Smooth muscle cell (in vitro differentiated cells): ENCODE measurements at regions not wholly inside any gene's neighbourhood (a gene's known extent, or its start where the extent isn't known, plus 50 kb on each side); places are given as distances from the start of the nearest gene placed in this dataset.

ENCODE experiments used
- DNase-seq: peaks from one replicate; lab custom pipeline; 2025; ENCODE audit not compliant: unreplicated experiment; lab: John Stamatoyannopoulos, UW
- H2AFZ ChIP-seq: fragments of 200-600 bp; sonication (generic); 2 replicates; pipeline ENCODE4 v1.6.0; 2016; ENCODE audit warnings: antibody characterized with exemption, low read depth, mild to moderate bottlenecking
- H3F3A ChIP-seq: fragments of 200-600 bp; sonication (generic); 2 replicates; pipeline ENCODE4 v1.6.0; 2017; ENCODE audit warnings: antibody characterized with exemption, low read depth
- H3K27ac ChIP-seq: fragments of 200-600 bp; sonication (generic); 2 replicates; pipeline ENCODE4 v1.5.1; 2016; ENCODE audit warnings: low read depth, mild to moderate bottlenecking
- H3K27me3 ChIP-seq: fragments of 200-600 bp; sonication (generic); 2 replicates; pipeline ENCODE4 v1.6.1; 2016; ENCODE audit warnings: low read depth, mild to moderate bottlenecking
- H3K36me3 ChIP-seq: fragments of 200-600 bp; sonication (generic); 2 replicates; pipeline ENCODE4 v1.5.1; 2016; ENCODE audit warnings: low read depth
- H3K4me1 ChIP-seq: fragments of 200-600 bp; sonication (generic); 2 replicates; pipeline ENCODE4 v1.5.1; 2016; ENCODE audit warnings: low read depth
- H3K4me2 ChIP-seq: fragments of 200-600 bp; sonication (generic); 2 replicates; pipeline ENCODE4 v1.6.0; 2016; ENCODE audit warnings: mild to moderate bottlenecking
- H3K4me3 ChIP-seq: fragments of 200-600 bp; sonication (generic); 2 replicates; pipeline ENCODE4 v1.5.1; 2016; ENCODE audit warnings: mild to moderate bottlenecking
- H3K79me2 ChIP-seq: fragments of 200-600 bp; sonication (generic); 2 replicates; pipeline ENCODE4 v1.6.0; 2016; ENCODE audit warnings: low read depth, mild to moderate bottlenecking
- H3K9ac ChIP-seq: fragments of 200-600 bp; sonication (generic); 2 replicates; pipeline ENCODE4 v1.6.0; 2016; ENCODE audit warnings: low read depth
- H3K9me3 ChIP-seq: fragments of 200-600 bp; sonication (generic); replicated peaks from 2 replicates; pipeline ENCODE4 v1.5.1; 2016; ENCODE audit warnings: low read depth
- H4K20me1 ChIP-seq: fragments of 200-600 bp; sonication (generic); 2 replicates; pipeline ENCODE4 v1.6.0; 2016; ENCODE audit warnings: low read depth
- WGBS: methylation state at CpG from one replicate; pipeline ENCODE4 v1.1.7; 2016; ENCODE audit warnings: low lambda C conversion rate; 5-methylcytosine and 5-hydroxymethylcytosine counted together
- TF ChIP-seq, protein P1 (sequence below): fragments of 200-600 bp; sonication (generic); IDR thresholded peaks from 2 replicates; pipeline ENCODE4 v1.5.1; 2017; ENCODE audit warnings: borderline replicate concordance, mild to moderate bottlenecking, antibody characterized with exemption; ENCODE audit not compliant: insufficient read depth, poor library complexity, severe bottlenecking

DNA sequence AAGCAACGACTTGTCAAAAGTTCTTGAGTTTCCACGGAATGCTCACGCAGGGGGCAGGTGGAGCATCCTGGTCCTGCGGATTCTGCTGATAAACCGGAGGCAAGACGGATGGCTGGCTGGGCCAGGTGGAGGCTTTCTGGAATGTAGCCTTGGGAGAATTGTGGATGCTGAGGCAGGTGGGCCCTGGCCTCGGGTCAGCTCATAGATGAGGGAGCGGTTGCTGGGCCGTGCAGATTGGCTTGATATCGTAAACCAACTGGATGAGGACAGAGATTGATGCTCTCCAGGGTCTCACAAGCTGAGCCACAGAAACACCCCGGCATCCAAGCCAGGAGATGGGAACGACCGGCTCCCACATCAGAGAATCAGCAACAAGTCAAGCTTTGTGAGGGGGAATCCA, 50.0 kb upstream of the TFRC start:
- Histone ChIP-seq H3K9ac (no peak overlapping the region), H4K20me1 (no peaks in the 10 kb centered on the region), H2AFZ (no peak overlapping the region), H3K27ac (no peak overlapping the region), H3K27me3 (no peaks in the 10 kb centered on the region), H3K36me3 (no peaks in the 10 kb centered on the region), H3K9me3 (no peaks in the 10 kb centered on the region), H3K4me1 (no peaks in the 10 kb centered on the region), H3K4me3 (no peak overlapping the region), H3F3A (no peaks in the 10 kb centered on the region), H3K79me2 (no peaks in the 10 kb centered on the region), H3K4me2 (no peak overlapping the region)
- 92% methylated on average over 13 of the region's 13 CpGs for WGBS
- no peak for DNase-seq
- TF ChIP-seq, protein P1, sequence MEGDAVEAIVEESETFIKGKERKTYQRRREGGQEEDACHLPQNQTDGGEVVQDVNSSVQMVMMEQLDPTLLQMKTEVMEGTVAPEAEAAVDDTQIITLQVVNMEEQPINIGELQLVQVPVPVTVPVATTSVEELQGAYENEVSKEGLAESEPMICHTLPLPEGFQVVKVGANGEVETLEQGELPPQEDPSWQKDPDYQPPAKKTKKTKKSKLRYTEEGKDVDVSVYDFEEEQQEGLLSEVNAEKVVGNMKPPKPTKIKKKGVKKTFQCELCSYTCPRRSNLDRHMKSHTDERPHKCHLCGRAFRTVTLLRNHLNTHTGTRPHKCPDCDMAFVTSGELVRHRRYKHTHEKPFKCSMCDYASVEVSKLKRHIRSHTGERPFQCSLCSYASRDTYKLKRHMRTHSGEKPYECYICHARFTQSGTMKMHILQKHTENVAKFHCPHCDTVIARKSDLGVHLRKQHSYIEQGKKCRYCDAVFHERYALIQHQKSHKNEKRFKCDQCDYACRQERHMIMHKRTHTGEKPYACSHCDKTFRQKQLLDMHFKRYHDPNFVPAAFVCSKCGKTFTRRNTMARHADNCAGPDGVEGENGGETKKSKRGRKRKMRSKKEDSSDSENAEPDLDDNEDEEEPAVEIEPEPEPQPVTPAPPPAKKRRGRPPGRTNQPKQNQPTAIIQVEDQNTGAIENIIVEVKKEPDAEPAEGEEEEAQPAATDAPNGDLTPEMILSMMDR: no peak
